Keratinocyte (primary cell): ENCODE measurements at regions not wholly inside any gene's neighbourhood (a gene's known extent, or its start where the extent isn't known, plus 50 kb on each side); places are given as distances from the start of the nearest gene placed in this dataset.

Experiments
- DNase-seq: peaks from one replicate; pipeline ENCODE4 v3.0.0-alpha.2; 2011; ENCODE audit warnings: low read depth, missing footprints, low spot score
- FAIRE-seq: peaks from 2 replicates; lab custom pipeline; 2011; peaks lifted over from hg19 to GRCh38; lab: Jason Lieb, UNC
- H2AFZ ChIP-seq: 2 replicates; pipeline ENCODE4 v1.6.0; 2012; ENCODE audit warnings: low read length, control low read depth, inconsistent platforms; ENCODE audit not compliant: control insufficient read depth
- H3K27ac ChIP-seq: 2 replicates; pipeline ENCODE4 v1.5.1; 2011; ENCODE audit warnings: low read length; ENCODE audit not compliant: control insufficient read depth, insufficient read depth
- H3K27me3 ChIP-seq: 3 replicates; pipeline ENCODE4 v1.6.0; 2011; ENCODE audit warnings: low read length; ENCODE audit not compliant: control insufficient read depth, insufficient read depth; ENCODE audit errors: extremely low read depth
- H3K36me3 ChIP-seq, 2 experiments: 2 replicates in 1 of 2; 3 replicates in 1 of 2; pipeline ENCODE4 v1.5.1; 2011; ENCODE audit warnings: low read length in 2 of 2, mild to moderate bottlenecking in 1 of 2; ENCODE audit not compliant: control insufficient read depth in 2 of 2, insufficient read depth in 2 of 2; ENCODE audit errors: extremely low read depth in 1 of 2
- H3K4me1 ChIP-seq: 3 replicates; pipeline ENCODE4 v1.5.1; 2011; ENCODE audit warnings: low read length; ENCODE audit not compliant: control insufficient read depth, insufficient read depth; ENCODE audit errors: extremely low read depth
- H3K4me2 ChIP-seq: 3 replicates; pipeline ENCODE4 v1.6.0; 2011; ENCODE audit warnings: low read depth, low read length; ENCODE audit not compliant: control insufficient read depth, insufficient read depth; ENCODE audit errors: extremely low read depth
- H3K4me3 ChIP-seq, 3 experiments: fragments of 200-600 bp in 1 of 3; sonication (generic) in 1 of 3; 2 replicates in 2 of 3; 3 replicates in 1 of 3; pipeline ENCODE4 v1.5.1; 2011 to 2016; ENCODE audit warnings: low read length in 3 of 3, mild to moderate bottlenecking in 3 of 3, control low read depth in 2 of 3, inconsistent platforms in 1 of 3, low read depth in 1 of 3, mixed read lengths in 1 of 3, mixed run types in 1 of 3, moderate library complexity in 1 of 3; ENCODE audit not compliant: control insufficient read depth in 2 of 3, insufficient read depth in 2 of 3; ENCODE audit errors: extremely low read depth in 1 of 3
- H3K79me2 ChIP-seq: 2 replicates; pipeline ENCODE4 v1.6.0; 2012; ENCODE audit warnings: low read length; ENCODE audit not compliant: control insufficient read depth, insufficient read depth
- H3K9ac ChIP-seq: 3 replicates; pipeline ENCODE4 v1.6.0; 2011; ENCODE audit warnings: low read length; ENCODE audit not compliant: control insufficient read depth, insufficient read depth; ENCODE audit errors: extremely low read depth
- H3K9me1 ChIP-seq: 3 replicates; pipeline ENCODE4 v1.6.0; 2011; ENCODE audit warnings: low read length; ENCODE audit not compliant: control insufficient read depth, insufficient read depth; ENCODE audit errors: extremely low read depth
- H3K9me3 ChIP-seq: 2 replicates; pipeline ENCODE4 v1.5.1; 2012; ENCODE audit warnings: low read depth, low read length; ENCODE audit not compliant: control insufficient read depth
- H4K20me1 ChIP-seq: 3 replicates; pipeline ENCODE4 v1.6.0; 2011; ENCODE audit warnings: low read length; ENCODE audit not compliant: control insufficient read depth, insufficient read depth; ENCODE audit errors: extremely low read depth
- EZH2 ChIP-seq: IDR thresholded peaks from one replicate; pipeline ENCODE4 v1.6.1; 2012; ENCODE audit warnings: inconsistent platforms, mild to moderate bottlenecking, low read length, moderate library complexity
- dilution Hi-C: fragments of 300-500 bp; cut with MboI; formaldehyde crosslinking; loops from one replicate; pipeline ENCODE4 v1.7.0; 2020; ENCODE audit warnings: low sequenced_read_pairs; ENCODE audit not compliant: extremely low pct_ligation_motif_present
- TF ChIP-seq, protein P1 (sequence below), 3 experiments: IDR thresholded peaks in 1 of 3; conservative IDR thresholded peaks in 1 of 3; optimal IDR thresholded peaks in 1 of 3; 2 replicates in 2 of 3; 3 replicates in 1 of 3; pipeline versions ENCODE3 to v1.5.1; 2011; ENCODE audit warnings: low read length in 3 of 3, mild to moderate bottlenecking in 3 of 3, moderate library complexity in 2 of 3, control low read depth in 1 of 3, inconsistent platforms in 1 of 3; ENCODE audit not compliant: insufficient read depth in 2 of 3; ENCODE audit errors: extremely low read depth in 1 of 3

GRCh38 chr13:79228972-79229371 is 177.1 kb downstream of the RBM26 start:
- FAIRE-seq: no peak
- no peaks in the 10 kb centered on the region for H3K9me3 ChIP-seq
- no peak overlapping the region for H2AFZ ChIP-seq
- H4K20me1 ChIP-seq: no peaks in the 10 kb centered on the region
- H3K4me1 ChIP-seq: peaks cover 5% of the 10 kb centered on the region
- H3K36me3 ChIP-seq: no peaks in the 10 kb centered on the region
- no peak overlapping the region for H3K27ac ChIP-seq
- no peak overlapping the region for H3K4me2 ChIP-seq
- H3K79me2 ChIP-seq: no peaks in the 10 kb centered on the region
- no peaks in the 10 kb centered on the region for H3K9me1 ChIP-seq
- no peaks in the 10 kb centered on the region for H3K27me3 ChIP-seq
- no peak overlapping the region for H3K4me3 ChIP-seq
- TF ChIP-seq, protein P1, sequence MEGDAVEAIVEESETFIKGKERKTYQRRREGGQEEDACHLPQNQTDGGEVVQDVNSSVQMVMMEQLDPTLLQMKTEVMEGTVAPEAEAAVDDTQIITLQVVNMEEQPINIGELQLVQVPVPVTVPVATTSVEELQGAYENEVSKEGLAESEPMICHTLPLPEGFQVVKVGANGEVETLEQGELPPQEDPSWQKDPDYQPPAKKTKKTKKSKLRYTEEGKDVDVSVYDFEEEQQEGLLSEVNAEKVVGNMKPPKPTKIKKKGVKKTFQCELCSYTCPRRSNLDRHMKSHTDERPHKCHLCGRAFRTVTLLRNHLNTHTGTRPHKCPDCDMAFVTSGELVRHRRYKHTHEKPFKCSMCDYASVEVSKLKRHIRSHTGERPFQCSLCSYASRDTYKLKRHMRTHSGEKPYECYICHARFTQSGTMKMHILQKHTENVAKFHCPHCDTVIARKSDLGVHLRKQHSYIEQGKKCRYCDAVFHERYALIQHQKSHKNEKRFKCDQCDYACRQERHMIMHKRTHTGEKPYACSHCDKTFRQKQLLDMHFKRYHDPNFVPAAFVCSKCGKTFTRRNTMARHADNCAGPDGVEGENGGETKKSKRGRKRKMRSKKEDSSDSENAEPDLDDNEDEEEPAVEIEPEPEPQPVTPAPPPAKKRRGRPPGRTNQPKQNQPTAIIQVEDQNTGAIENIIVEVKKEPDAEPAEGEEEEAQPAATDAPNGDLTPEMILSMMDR (optimal IDR thresholded peaks at IDR 0.05 in 1 of 3, IDR thresholded peaks at IDR 0.05 in 1 of 3, conservative IDR thresholded peaks at IDR 0.05 in 1 of 3; ENCODE audit: extremely low read depth in 1 of 3, insufficient read depth in 2 of 3, low read length in 3 of 3): no peak
- no peak for DNase-seq
- dilution Hi-C loops: no loop called here
- H3K9ac ChIP-seq: no peak overlapping the region

- Histone ChIP-seq H3K79me2 (no peaks in the 10 kb centered on the region), H3K27ac (no peak overlapping the region), H3K9ac (no peak overlapping the region), H3K9me1 (no peaks in the 10 kb centered on the region), H3K27me3 (no peaks in the 10 kb centered on the region), H3K4me3 (no peak overlapping the region), H2AFZ (no peak overlapping the region), H3K36me3 (no peaks in the 10 kb centered on the region), H3K9me3 (no peaks in the 10 kb centered on the region), H3K4me2 (no peak overlapping the region), H4K20me1 (no peaks in the 10 kb centered on the region), H3K4me1 (peaks cover 5% of the 10 kb centered on the region)
- FAIRE-seq (no peak), DNase-seq (no peak)
- no peak for TF ChIP-seq EZH2
- TF ChIP-seq, protein P1 (optimal IDR thresholded peaks at IDR 0.05 in 1 of 3, IDR thresholded peaks at IDR 0.05 in 1 of 3, conservative IDR thresholded peaks at IDR 0.05 in 1 of 3; ENCODE audit: extremely low read depth in 1 of 3, insufficient read depth in 2 of 3, low read length in 3 of 3): no peak
- dilution Hi-C loops: no loop called here
Observed at GRCh38 chr13:79227418-79227817, 178.6 kb downstream of the RBM26 start.
